WTC11 (cell line): ENCODE measurements at regions not wholly inside any gene's neighbourhood (a gene's known extent, or its start where the extent isn't known, plus 50 kb on each side); places are given as distances from the start of the nearest gene placed in this dataset.

ENCODE experiments used
- ATAC-seq: fragments of 200-7000 bp; cut with Tn5 transposase; 2 replicates; pipeline ENCODE4 v1.10.0; 2021; ENCODE audit warnings: mild to moderate bottlenecking, moderate library complexity
- CTCF ChIA-PET: fragments of 300-600 bp; sonication (Branson Sonifier 250); formaldehyde crosslinking; loops from one replicate; lab custom pipeline; 2021; ENCODE audit warnings: antibody characterized with exemption; lab: Charles Lee
- POLR2A ChIA-PET: fragments of 350-600 bp; sonication (Branson Sonifier 250); formaldehyde crosslinking; loops from one replicate; lab custom pipeline; 2021; ENCODE audit warnings: antibody characterized with exemption; lab: Charles Lee
- DNase-seq: peaks from one replicate; pipeline ENCODE4 v3.0.0; 2021; ENCODE audit warnings: low spot score
- H3K27ac Mint-ChIP-seq: 2 replicates; pipeline ENCODE4 v1.8.0; 2021; ENCODE audit warnings: mixed read lengths
- H3K27me3 Mint-ChIP-seq: 2 replicates; pipeline ENCODE4 v1.8.0; 2021; ENCODE audit warnings: low read depth, mild to moderate bottlenecking, moderate library complexity, mixed read lengths
- H3K36me3 Mint-ChIP-seq: 2 replicates; pipeline ENCODE4 v1.8.0; 2021; ENCODE audit warnings: mixed read lengths
- H3K4me1 Mint-ChIP-seq: 2 replicates; pipeline ENCODE4 v1.8.0; 2022; ENCODE audit warnings: mixed read lengths
- H3K4me3 Mint-ChIP-seq: 2 replicates; pipeline ENCODE4 v1.8.0; 2021; ENCODE audit warnings: mild to moderate bottlenecking, moderate library complexity, mixed read lengths
- H3K9me3 Mint-ChIP-seq: 2 replicates; pipeline ENCODE4 v1.8.0; 2021; ENCODE audit warnings: mixed read lengths
- ATF1 ChIP-seq: sonication (generic); formaldehyde crosslinking; IDR thresholded peaks from 2 replicates; pipeline ENCODE4 v1.8.1; 2023; ENCODE audit warnings: mild to moderate bottlenecking, moderate library complexity, missing genetic modification reagents
- EMX1 ChIP-seq: fragments of 250-450 bp; sonication (Bioruptor Pico); IDR thresholded peaks from 2 replicates; pipeline ENCODE4 v1.8.0; 2021; ENCODE audit warnings: mild to moderate bottlenecking
- JAZF1 ChIP-seq: fragments of 250-450 bp; sonication (Bioruptor Pico); IDR thresholded peaks from 2 replicates; pipeline ENCODE4 v1.9.0; 2021; ENCODE audit warnings: moderate library complexity, mild to moderate bottlenecking, inconsistent platforms
- NFATC4 ChIP-seq: fragments of 250-450 bp; sonication (Bioruptor Pico); IDR thresholded peaks from 2 replicates; pipeline ENCODE4 v1.9.0; 2021; ENCODE audit warnings: mild to moderate bottlenecking
- NR1H2 ChIP-seq: sonication (generic); formaldehyde crosslinking; IDR thresholded peaks from 2 replicates; pipeline ENCODE4 v1.9.0; 2021; ENCODE audit warnings: mild to moderate bottlenecking, moderate library complexity, missing genetic modification reagents
- RELA ChIP-seq: sonication (generic); formaldehyde crosslinking; IDR thresholded peaks from 2 replicates; pipeline ENCODE4 v1.8.1; 2022; ENCODE audit warnings: missing genetic modification reagents, mild to moderate bottlenecking, borderline replicate concordance
- RORB ChIP-seq: fragments of 250-450 bp; sonication (Bioruptor Pico); IDR thresholded peaks from 2 replicates; pipeline ENCODE4 v1.9.0; 2021; ENCODE audit warnings: mild to moderate bottlenecking
- SMAD4 ChIP-seq: sonication (generic); formaldehyde crosslinking; IDR thresholded peaks from 2 replicates; pipeline ENCODE4 v1.8.0; 2022; ENCODE audit warnings: mild to moderate bottlenecking, missing genetic modification reagents
- ZNF219 ChIP-seq: sonication (generic); formaldehyde crosslinking; IDR thresholded peaks from 2 replicates; pipeline ENCODE4 v1.8.0; 2023; ENCODE audit warnings: missing genetic modification reagents, mild to moderate bottlenecking, borderline replicate concordance
- ZNF232 ChIP-seq: sonication (generic); formaldehyde crosslinking; IDR thresholded peaks from 2 replicates; pipeline ENCODE4 v1.8.0; 2022; ENCODE audit warnings: mild to moderate bottlenecking, missing genetic modification reagents
- ZNF396 ChIP-seq: fragments of 250-450 bp; sonication (Bioruptor Pico); IDR thresholded peaks from 2 replicates; pipeline ENCODE4 v1.8.0; 2021; ENCODE audit warnings: mild to moderate bottlenecking, moderate library complexity, borderline replicate concordance
- TF ChIP-seq, protein P1 (sequence below): fragments of 250-450 bp; sonication (Bioruptor Pico); IDR thresholded peaks from 2 replicates; pipeline ENCODE4 v1.8.0; 2021; ENCODE audit warnings: mild to moderate bottlenecking
- TF ChIP-seq, protein P2 (sequence below): sonication (generic); formaldehyde crosslinking; conservative IDR thresholded peaks from 2 replicates; pipeline ENCODE4 v1.8.1; 2023; ENCODE audit warnings: mild to moderate bottlenecking, low read depth, missing genetic modification reagents, moderate library complexity
- TF ChIP-seq, protein P3 (sequence below): fragments of 250-450 bp; sonication (Bioruptor Pico); IDR thresholded peaks from 2 replicates; pipeline ENCODE4 v1.9.0; 2021; ENCODE audit warnings: mild to moderate bottlenecking
- TF ChIP-seq, protein P4 (sequence below): sonication (generic); formaldehyde crosslinking; IDR thresholded peaks from 2 replicates; pipeline ENCODE4 v1.8.1; 2023; ENCODE audit warnings: mild to moderate bottlenecking, missing genetic modification reagents, borderline replicate concordance
- TF ChIP-seq, protein P5 (sequence below): fragments of 250-450 bp; sonication (Bioruptor Pico); conservative IDR thresholded peaks from 2 replicates; pipeline ENCODE4 v1.9.0; 2021; ENCODE audit warnings: mild to moderate bottlenecking
- TF ChIP-seq, protein P6 (sequence below): sonication (generic); formaldehyde crosslinking; IDR thresholded peaks from 2 replicates; pipeline ENCODE4 v1.8.1; 2022; ENCODE audit warnings: low read depth, missing genetic modification reagents, borderline replicate concordance

DNA sequence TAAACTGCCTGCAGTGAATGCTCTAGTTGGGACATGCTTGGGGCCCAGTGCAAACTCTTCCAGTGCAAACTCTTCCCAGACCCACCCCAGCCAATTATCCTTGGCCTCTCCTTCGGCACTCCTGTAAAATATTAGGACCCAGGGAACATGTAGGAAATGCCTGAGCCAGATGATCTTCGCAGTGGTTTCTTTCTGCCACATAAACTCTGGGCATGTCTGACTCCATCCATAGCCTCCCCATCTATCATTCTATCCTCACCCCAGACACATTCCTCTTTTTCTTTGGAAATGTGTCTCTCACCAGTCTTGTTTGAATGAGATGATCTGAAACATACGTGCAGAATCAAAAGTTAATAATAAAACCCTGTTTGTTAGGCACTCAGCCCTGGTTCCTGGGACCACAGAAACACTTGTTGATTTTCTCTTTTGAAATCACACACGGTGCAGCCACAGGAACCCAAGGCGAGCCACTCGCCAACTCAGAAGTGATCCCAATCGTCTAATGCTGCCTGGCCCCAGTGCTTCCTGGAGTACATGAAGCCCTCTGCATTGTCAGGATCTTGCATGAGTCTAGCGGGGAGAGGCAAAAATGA lies 108.9 kb upstream of the CST7 start:
- DNase-seq (no peak), ATAC-seq (no peak)
- Mint-ChIP-seq H3K27me3 (no peaks in the 10 kb centered on the region), H3K4me1 (peaks cover 13% of the 10 kb centered on the region), H3K9me3 (no peaks in the 10 kb centered on the region), H3K36me3 (no peaks in the 10 kb centered on the region), H3K4me3 (no peak overlapping the region), H3K27ac (no peak overlapping the region)
- no peak for TF ChIP-seq EMX1 (CRISPR knock-in tag)
- TF ChIP-seq JAZF1 (CRISPR knock-in tag): no peak
- no peak for TF ChIP-seq ZNF232 (CRISPR knock-in tag)
- TF ChIP-seq, protein P1, sequence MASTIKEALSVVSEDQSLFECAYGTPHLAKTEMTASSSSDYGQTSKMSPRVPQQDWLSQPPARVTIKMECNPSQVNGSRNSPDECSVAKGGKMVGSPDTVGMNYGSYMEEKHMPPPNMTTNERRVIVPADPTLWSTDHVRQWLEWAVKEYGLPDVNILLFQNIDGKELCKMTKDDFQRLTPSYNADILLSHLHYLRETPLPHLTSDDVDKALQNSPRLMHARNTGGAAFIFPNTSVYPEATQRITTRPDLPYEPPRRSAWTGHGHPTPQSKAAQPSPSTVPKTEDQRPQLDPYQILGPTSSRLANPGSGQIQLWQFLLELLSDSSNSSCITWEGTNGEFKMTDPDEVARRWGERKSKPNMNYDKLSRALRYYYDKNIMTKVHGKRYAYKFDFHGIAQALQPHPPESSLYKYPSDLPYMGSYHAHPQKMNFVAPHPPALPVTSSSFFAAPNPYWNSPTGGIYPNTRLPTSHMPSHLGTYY (CRISPR knock-in tag): no peak
- TF ChIP-seq, protein P2, sequence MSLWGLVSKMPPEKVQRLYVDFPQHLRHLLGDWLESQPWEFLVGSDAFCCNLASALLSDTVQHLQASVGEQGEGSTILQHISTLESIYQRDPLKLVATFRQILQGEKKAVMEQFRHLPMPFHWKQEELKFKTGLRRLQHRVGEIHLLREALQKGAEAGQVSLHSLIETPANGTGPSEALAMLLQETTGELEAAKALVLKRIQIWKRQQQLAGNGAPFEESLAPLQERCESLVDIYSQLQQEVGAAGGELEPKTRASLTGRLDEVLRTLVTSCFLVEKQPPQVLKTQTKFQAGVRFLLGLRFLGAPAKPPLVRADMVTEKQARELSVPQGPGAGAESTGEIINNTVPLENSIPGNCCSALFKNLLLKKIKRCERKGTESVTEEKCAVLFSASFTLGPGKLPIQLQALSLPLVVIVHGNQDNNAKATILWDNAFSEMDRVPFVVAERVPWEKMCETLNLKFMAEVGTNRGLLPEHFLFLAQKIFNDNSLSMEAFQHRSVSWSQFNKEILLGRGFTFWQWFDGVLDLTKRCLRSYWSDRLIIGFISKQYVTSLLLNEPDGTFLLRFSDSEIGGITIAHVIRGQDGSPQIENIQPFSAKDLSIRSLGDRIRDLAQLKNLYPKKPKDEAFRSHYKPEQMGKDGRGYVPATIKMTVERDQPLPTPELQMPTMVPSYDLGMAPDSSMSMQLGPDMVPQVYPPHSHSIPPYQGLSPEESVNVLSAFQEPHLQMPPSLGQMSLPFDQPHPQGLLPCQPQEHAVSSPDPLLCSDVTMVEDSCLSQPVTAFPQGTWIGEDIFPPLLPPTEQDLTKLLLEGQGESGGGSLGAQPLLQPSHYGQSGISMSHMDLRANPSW (CRISPR knock-in tag): no peak
- TF ChIP-seq NR1H2 (CRISPR knock-in tag): no peak
- ChIA-PET POLR2A (no interaction called here), CTCF (no interaction called here)

DNA sequence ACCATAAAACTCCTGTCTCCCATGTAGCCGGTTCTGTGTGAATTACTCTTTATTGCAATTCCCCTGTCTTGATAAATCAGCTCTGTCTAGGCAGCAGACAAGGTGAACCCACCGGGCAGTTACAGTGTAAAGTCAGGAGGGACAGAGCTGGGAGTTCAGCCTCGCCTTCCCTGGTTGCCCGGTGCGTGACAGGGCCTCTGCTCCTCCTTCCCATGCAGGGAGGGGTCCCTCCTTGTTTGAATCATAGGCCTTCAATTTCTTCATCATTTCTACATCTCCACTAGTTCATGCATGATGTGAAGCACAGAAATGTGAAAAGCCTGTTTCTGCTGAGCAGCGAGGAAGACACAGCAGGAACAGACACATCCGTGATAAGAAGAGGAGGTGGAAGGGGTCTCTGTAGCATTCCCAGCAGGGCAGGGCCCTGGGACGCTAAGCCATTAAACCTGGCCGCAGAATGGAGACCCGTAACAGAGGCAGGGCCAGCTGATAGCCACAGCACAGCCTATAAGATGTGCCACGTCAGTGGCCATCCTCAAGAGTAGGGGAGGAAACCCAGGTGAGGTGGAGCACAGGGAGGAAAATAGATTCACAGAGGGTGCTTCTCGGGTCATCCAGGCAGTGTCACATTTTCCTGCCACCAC lies 106.7 kb upstream of the CST7 start:
- CTCF ChIA-PET: no interaction called here
- ATAC-seq: no peak
- POLR2A ChIA-PET: no interaction called here
- H3K27ac Mint-ChIP-seq: no peak overlapping the region
- TF ChIP-seq NFATC4 (CRISPR knock-in tag) (no peak), RORB (CRISPR knock-in tag) (no peak), ATF1 (CRISPR knock-in tag) (no peak), SMAD4 (CRISPR knock-in tag) (no peak), RELA (CRISPR knock-in tag) (no peak), JAZF1 (CRISPR knock-in tag) (no peak), ZNF219 (CRISPR knock-in tag) (no peak), ZNF396 (no peak)
- TF ChIP-seq, protein P3, sequence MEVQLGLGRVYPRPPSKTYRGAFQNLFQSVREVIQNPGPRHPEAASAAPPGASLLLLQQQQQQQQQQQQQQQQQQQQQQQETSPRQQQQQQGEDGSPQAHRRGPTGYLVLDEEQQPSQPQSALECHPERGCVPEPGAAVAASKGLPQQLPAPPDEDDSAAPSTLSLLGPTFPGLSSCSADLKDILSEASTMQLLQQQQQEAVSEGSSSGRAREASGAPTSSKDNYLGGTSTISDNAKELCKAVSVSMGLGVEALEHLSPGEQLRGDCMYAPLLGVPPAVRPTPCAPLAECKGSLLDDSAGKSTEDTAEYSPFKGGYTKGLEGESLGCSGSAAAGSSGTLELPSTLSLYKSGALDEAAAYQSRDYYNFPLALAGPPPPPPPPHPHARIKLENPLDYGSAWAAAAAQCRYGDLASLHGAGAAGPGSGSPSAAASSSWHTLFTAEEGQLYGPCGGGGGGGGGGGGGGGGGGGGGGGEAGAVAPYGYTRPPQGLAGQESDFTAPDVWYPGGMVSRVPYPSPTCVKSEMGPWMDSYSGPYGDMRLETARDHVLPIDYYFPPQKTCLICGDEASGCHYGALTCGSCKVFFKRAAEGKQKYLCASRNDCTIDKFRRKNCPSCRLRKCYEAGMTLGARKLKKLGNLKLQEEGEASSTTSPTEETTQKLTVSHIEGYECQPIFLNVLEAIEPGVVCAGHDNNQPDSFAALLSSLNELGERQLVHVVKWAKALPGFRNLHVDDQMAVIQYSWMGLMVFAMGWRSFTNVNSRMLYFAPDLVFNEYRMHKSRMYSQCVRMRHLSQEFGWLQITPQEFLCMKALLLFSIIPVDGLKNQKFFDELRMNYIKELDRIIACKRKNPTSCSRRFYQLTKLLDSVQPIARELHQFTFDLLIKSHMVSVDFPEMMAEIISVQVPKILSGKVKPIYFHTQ (CRISPR knock-in tag): no peak
- TF ChIP-seq, protein P4, sequence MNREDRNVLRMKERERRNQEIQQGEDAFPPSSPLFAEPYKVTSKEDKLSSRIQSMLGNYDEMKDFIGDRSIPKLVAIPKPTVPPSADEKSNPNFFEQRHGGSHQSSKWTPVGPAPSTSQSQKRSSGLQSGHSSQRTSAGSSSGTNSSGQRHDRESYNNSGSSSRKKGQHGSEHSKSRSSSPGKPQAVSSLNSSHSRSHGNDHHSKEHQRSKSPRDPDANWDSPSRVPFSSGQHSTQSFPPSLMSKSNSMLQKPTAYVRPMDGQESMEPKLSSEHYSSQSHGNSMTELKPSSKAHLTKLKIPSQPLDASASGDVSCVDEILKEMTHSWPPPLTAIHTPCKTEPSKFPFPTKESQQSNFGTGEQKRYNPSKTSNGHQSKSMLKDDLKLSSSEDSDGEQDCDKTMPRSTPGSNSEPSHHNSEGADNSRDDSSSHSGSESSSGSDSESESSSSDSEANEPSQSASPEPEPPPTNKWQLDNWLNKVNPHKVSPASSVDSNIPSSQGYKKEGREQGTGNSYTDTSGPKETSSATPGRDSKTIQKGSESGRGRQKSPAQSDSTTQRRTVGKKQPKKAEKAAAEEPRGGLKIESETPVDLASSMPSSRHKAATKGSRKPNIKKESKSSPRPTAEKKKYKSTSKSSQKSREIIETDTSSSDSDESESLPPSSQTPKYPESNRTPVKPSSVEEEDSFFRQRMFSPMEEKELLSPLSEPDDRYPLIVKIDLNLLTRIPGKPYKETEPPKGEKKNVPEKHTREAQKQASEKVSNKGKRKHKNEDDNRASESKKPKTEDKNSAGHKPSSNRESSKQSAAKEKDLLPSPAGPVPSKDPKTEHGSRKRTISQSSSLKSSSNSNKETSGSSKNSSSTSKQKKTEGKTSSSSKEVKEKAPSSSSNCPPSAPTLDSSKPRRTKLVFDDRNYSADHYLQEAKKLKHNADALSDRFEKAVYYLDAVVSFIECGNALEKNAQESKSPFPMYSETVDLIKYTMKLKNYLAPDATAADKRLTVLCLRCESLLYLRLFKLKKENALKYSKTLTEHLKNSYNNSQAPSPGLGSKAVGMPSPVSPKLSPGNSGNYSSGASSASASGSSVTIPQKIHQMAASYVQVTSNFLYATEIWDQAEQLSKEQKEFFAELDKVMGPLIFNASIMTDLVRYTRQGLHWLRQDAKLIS (CRISPR knock-in tag): no peak
- TF ChIP-seq, protein P5, sequence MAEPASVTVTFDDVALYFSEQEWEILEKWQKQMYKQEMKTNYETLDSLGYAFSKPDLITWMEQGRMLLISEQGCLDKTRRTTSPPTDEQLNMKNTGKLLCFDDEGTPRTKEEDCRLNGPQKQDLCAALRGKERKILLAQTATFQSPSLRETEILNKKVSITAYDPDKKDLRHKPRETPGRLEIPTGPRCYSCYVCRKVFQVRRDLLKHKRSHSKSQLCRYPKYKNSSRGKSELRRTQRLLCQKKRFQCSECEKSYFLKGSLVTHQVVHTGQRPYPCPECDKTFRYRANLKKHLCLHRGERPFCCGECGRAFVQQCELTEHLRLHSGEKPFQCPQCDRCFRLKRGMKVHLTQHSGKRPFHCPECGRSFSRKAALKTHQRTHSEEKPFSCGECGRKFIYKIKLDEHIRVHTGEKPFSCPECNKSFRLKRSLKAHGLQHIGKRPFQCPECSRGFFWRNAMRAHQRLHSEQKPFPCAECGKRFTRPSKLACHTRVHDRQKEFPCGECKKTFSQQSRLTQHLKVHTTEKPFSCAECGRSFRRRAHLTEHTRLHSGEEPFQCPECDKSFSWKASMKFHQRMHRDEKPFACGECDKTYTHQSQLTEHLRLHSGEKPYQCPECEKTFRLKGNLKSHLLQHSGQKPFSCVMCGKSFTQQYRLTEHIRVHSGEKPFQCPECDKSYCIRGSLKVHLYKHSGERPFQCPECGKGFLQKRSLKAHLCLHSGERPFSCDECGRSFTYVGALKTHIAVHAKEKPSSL (CRISPR knock-in tag): no peak
- TF ChIP-seq, protein P6, sequence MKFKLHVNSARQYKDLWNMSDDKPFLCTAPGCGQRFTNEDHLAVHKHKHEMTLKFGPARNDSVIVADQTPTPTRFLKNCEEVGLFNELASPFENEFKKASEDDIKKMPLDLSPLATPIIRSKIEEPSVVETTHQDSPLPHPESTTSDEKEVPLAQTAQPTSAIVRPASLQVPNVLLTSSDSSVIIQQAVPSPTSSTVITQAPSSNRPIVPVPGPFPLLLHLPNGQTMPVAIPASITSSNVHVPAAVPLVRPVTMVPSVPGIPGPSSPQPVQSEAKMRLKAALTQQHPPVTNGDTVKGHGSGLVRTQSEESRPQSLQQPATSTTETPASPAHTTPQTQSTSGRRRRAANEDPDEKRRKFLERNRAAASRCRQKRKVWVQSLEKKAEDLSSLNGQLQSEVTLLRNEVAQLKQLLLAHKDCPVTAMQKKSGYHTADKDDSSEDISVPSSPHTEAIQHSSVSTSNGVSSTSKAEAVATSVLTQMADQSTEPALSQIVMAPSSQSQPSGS (CRISPR knock-in tag): no peak
- TF ChIP-seq, all 79 proteins: peak for 0
- Mint-ChIP-seq H3K4me3 (no peak overlapping the region), H3K36me3 (peaks cover 2% of the 10 kb centered on the region), H3K4me1 (peaks cover 12% of the 10 kb centered on the region), H3K9me3 (peaks cover 20% of the 10 kb centered on the region), H3K27me3 (no peaks in the 10 kb centered on the region)
- no peak for DNase-seq
